HG02798 (cell line): ENCODE measurements at regions not wholly inside any gene's neighbourhood (a gene's known extent, or its start where the extent isn't known, plus 50 kb on each side); places are given as distances from the start of the nearest gene placed in this dataset.
"Not testable (repeated sequence)": the region's sequence is repeated elsewhere in the genome, so short reads cannot be mapped to it uniquely, and the experiment has no call there.

ENCODE experiments used
- ATAC-seq: cut with Tn5 transposase; IDR thresholded peaks from one replicate; pipeline ENCODE4 v1.9.1; 2021; ENCODE audit warnings: mild to moderate bottlenecking; ENCODE audit not compliant: unreplicated experiment, poor library complexity

DNA sequence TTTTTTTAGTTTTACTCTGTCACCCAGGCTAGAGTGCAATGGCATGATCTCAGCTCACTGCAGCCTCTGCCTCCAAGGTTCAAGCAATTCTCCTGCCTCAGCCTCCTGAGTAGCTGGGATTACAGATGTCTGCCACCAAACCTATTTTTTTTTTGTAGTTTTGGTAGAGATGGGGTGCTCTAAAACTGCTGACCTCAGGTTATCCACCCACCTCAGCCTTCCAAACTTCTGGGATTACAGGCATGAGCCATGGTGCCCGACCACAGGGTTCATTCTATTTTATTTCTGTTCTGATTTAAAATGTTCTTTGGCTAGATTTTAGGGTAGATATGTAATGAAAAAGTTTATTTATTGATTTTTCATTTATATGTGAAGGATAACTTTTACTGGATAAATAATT is 1062.8 kb upstream of the NOVA1 start:
- ATAC-seq: no peak

- no peak for ATAC-seq
Measured at GRCh38 chr14:27668531-27668930, 1070.7 kb upstream of the NOVA1 start.

DNA sequence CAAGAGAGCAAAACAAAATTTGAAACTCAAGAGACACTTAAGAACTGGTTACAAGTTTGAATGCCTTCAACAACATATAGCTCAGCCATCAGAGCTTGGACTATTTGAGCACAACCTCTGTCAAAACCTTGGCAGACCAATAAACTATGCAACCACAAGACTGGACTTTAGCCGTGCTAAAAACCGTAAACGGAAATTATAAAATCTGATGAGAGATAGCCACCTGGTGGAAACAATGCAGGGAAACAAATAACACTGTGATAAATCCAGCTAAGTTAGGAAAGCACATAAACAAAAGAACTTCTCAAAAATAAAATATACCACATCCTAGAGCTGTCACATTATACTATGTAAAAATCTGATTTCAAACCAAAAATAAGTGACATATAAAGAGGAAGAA is 1074.2 kb upstream of the NOVA1 start:
- ATAC-seq: no peak

- not testable (repeated sequence) for ATAC-seq
Measured at GRCh38 chr14:27672811-27673737, 1075.2 kb upstream of the NOVA1 start.

DNA sequence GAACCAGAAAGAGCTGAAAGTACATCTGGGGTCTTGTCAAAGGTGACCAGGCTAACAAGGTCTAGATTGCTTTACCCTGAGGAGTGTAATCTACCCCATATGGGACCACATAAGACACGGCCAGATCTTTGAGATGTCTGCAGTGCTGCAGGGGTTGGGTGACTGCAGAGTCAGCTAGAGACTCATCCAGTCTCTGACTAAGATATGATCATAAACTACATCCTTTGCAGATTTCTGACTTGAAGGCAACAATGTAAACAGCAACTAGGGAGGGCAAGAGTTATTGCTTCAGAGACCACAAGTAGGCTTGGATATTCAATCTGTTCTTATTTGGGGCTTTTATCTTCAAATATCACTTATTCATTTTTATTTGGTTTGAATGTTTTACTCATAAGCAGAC is 1080.5 kb upstream of the FOXG1 start:
- ATAC-seq: no peak

DNA sequence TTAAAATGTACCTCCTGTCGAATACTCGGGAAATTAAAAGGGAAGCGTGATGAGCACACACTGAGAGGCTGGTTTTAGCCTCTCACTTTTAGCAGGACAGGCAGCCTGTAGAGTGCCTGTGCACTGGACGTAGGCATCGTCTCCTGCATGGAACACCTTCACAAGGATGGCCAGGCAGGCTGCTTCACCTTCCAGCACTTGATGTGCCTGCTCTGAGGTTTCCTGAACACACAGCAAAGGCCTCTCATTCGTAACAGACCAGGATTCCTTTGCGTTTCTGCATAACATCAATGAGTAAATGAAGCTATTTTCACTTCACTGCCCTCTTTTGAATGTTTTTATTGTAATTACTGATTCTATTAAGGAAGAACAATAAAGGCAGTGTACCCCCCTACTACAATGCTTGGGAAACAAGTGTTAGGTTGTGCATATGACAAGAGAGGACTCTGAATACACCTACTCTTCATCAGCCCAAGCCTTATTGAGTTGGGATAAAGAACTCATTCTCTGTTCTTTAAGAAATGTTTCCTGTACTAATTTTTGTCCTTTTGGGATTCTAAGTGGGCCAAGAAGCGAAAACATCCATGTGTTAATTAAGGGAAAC is 1077.6 kb upstream of the FOXG1 start:
- no peak for ATAC-seq

DNA sequence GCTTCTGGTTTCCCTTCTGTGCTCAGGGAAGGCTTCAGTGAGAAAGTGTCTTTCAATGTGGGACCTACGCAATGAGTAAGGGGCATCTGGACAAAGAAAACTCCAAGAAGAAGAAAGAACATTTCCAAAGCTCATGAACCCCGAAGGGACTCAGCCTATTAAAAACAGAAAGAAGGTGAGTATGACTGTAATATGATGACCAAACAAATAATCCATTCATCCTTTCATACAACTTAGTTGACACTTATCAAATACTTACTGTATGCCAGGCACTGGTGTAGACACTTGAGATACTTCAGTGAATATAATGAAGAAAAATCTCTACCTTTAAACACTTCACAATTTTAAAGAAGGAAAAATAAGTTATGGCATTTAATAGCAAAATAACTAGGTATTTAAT is 1054.2 kb upstream of the FOXG1 start:
- no peak for ATAC-seq

GRCh38 chr14:27715561-27715960 is 1051.0 kb upstream of the FOXG1 start:
- ATAC-seq: no peak

DNA sequence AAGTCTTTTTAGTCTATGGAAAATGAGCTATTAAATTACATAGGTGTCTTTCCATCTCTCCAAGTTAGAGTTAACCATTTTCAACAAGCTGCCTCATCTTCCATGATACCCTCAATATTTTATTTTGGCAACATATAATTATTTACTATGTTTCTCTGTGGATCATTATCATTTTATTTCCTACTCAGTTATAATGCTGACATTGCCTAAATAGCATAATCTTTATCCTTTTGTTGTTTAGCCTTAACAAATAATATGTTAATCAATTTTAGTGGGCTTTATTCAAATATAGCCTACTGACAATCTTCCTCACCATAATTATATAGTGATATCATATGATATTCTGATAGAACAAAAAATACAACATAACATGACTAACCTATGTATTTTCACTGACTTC is 1044.8 kb upstream of the FOXG1 start:
- ATAC-seq: no peak

DNA sequence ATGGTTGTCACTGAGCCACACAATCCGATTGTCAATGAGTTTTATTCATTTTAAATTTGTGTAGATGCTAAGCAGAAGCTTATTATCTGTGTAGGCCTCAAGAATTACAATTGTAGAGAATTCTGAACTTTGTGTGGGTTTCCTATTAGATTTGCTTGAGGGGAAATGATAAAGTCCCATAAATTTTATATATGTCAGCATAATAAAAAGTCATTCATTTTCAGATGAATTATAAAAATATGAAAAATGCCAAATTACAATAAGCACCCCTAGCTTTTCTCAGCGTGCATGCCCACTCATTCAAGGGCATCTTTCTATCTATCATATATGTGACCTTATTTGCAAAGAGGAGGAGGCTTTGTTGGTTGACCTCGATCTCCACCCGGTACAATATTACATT is 1041.1 kb upstream of the FOXG1 start:
- no peak for ATAC-seq

- ATAC-seq: no peak
Measured at GRCh38 chr14:27727251-27727770, 1039.3 kb upstream of the FOXG1 start.

DNA sequence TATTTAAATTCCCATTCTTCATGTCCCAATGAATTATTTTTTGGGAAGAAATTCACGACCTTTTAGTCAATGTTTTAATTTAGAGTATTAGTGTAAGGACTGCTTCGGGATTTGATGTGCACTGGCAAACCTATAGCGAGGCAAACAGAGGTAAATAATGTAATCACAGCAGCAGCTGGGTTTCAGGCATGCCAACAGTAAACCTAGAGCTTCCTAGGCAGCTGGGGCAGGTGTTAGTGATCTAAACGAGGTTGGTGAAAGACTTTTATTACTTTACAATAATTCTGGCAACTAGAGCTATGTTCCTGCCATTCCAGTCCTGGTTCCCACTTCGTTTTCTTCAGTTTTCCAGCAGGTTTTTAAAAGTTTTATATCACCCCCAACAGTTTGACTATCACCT is 1036.4 kb upstream of the FOXG1 start:
- ATAC-seq: no peak

DNA sequence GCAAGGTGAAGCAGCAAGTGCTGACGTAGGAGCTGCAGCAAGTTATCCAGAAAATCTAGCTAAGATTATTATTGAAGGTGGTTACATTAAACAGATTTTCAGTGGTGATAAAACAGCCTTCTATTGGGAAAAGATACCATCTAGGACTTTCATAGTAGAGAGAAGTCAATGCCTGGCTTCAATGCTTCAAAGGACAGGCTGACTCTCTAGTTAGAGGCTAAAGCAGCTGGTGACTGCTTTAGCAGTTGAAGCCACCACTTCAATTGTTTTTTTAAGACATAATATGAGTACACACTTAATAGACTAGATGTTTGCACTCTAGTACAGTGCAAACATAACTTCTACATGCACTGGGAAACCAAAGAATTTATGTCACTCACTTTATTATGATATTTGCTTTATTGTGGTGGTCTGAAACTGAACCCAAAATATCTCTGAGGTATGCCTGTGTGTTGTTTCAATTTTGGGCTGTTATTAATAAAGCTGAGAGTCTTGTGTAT is 1026.9 kb upstream of the FOXG1 start:
- no peak for ATAC-seq

- no peak for ATAC-seq
Measured at GRCh38 chr14:27750114-27750513, 1016.5 kb upstream of the FOXG1 start.

- ATAC-seq: not testable (repeated sequence)
Measured at GRCh38 chr14:27757642-27758041, 1008.9 kb upstream of the FOXG1 start.

- not testable (repeated sequence) for ATAC-seq
Measured at GRCh38 chr14:27760367-27760766, 1006.2 kb upstream of the FOXG1 start.

DNA sequence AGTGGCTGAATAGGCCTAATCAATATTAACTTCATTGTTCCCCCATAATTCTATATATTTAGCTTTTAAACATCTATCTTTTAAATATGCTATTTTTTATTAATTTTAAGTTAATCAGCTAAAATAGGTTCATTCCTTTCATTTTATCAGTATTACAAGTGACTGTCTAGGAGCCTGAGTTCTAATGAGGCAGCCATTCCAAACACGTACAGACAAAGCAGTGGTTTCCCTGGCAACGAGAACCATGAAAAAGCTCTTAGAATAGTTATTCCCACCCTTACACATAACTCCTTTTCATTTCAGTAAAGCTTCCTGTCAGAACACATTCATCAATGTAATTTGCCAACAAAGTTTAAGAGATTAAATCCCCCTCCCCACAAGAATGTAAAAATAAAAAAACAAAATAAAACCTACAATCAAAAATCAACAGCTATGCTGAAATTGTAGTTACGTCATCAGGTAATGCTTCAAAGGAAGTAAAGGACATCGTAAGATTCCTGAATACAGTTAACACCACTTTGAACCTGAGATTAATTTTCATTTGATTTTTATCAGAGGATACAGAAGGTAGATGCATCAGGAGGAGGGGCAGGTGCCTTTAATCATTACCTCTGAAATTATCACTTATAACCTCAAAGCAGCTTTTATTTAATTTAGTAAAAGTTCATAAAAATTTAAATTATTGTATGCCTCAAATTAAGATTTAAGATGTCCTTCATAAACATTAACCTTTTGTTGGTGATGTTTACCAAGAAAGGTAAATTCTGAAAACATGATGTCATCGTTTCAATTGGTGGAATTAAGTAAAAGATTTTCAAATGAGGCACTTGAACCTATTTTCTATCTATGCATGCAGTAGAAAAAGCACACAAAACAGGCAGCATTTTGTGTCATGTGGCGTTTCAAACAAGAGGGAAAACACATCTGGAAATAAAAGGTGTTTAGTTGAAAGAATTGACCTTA is 967.2 kb upstream of the FOXG1 start:
- not testable (repeated sequence) for ATAC-seq

DNA sequence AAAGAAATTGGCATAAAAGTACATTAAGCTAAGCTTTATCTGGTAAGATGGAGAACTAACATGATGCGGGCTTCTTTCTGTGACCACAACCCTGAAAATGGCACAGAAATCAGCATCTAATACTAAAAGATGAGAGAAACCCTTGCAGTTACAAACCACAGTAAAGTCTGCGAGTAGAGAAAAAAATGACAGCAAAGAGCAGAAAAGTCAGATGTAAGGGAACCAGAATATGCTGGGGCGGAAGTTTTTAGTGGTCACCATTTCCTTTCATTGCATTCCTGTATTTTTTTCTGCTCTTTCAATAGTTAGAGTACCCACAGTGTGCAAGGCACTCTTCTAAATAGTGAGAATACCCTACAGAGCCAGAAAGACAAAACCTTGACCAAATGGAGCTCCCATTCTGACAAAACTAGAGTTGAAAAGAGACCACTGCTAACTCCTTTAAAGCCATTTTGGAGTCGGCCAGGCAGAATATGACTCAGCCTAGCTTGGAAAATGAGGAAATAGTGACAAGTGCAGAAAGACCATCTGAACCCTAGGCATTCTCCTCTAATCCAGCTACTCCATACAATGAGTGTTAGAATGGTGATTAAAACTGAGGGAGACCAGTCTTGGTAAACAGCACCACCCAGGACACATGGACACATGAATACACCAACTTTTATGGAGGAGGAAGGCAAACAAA is 948.7 kb upstream of the FOXG1 start:
- not testable (repeated sequence) for ATAC-seq

GRCh38 chr14:27826149-27826548 is 940.4 kb upstream of the FOXG1 start:
- ATAC-seq: not testable (repeated sequence)

DNA sequence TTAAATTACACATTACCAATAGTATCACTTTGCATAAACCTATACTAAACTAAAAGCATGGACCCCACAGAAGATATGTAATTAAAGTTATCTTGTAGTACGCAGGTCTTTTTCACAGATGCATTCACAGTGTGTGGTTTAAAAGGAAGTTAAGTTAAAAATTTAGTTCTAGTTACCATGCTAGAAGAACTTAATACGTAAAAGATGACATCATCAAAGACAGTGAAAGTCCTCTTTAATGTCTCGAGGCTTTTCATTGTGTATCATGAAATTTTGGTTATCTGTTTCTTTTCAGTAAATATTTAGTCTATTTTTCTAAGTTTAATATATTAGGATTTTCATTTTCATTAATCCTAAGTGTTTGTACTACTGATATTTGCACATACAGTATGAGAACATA is 934.6 kb upstream of the FOXG1 start:
- ATAC-seq: not testable (repeated sequence)
